NCI-H748 treated with DMSO at 0.1 percent for 48 hours (cell line): ENCODE measurements at regions not wholly inside any gene's neighbourhood (a gene's known extent, or its start where the extent isn't known, plus 50 kb on each side); places are given as distances from the start of the nearest gene placed in this dataset.

Source experiments
- DNase-seq: peaks from one replicate; lab custom pipeline; 2025; lab: John Stamatoyannopoulos, UW

DNA sequence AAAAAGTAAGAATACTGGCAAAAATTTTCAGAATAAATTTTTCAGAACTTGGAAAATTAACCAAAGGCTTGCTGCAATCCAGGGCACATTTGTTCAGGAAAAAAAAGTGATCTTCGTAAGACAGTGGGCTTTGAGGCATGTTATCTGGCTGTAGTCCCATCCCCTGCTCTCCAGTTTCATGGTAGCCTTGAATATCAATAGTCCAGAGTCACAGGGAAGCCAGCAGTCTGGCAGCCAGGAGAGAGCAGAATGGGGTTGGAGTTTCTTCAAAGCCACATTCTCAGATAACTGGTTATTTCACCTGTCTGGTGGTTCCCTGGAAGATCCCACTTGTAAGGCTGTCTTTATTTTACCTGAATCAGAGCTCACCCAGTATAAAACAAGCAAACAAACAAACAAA is 669.3 kb downstream of the MATN1 start:
- no peak for DNase-seq

DNA sequence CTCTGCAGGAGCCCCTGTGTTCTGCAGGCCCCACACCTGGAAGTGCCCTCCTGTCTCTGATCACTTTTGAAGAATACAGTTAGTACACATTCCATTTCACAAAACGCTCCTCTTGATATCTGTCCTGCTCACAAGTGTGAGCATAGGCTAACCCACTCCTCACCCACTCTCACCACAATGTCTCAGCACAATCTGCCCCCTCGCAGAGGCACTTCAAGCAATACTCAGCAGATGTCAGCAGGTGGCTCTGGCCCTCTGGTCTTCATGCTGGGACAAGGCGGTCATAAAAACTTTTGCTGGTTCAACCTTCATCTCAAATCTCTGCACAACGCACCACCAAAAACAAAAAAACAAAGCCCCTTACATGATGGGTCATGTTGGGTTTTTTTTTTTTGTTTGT is 671.2 kb downstream of the MATN1 start:
- DNase-seq = no peak

DNA sequence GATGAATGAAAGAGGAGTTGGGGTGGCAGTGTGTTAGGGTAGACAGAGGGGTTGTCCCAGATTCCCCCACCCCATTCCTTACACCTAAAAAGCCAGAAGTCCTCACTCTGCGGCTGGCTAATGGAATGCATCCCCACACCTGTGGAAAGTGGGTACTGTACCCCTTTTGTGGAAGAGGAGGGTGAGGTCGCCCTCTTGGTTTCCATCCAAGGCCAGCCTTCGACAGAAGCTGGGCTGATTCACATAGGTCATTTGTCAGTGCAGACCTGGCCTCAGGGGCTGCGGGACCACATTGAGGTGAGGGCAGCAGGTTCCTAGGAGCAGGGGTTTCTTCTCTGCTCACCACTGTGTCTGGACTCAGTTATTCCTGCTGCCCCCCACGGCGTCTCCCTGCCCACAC is 671.6 kb downstream of the MATN1 start:
- no peak for DNase-seq

DNA sequence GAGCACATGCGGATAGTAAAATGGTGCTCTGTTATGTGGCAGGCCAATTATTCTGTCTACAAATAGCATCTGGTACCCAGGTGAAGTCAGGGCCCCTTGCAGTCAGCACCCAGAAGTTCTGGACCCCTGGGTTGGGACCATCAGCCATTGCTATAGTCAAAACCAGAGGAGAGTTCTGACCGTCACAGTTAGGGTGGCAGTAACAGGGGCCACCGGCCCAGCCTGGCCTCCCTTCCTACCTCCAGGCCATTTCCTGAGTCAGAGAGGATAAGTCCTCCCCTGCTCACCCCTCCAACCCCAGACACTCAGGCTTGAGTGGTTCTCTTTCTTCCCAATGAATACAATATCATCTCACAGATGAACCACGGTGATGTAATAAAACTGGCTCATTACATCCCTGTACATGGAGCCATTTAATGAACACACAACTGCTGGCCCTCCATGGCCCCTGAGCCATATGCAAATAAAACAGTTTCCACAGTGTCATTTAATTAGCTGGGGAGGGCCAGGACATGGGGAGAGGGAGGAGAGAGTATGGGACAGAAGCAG is 673.6 kb downstream of the MATN1 start:
- DNase-seq = no peak

DNA sequence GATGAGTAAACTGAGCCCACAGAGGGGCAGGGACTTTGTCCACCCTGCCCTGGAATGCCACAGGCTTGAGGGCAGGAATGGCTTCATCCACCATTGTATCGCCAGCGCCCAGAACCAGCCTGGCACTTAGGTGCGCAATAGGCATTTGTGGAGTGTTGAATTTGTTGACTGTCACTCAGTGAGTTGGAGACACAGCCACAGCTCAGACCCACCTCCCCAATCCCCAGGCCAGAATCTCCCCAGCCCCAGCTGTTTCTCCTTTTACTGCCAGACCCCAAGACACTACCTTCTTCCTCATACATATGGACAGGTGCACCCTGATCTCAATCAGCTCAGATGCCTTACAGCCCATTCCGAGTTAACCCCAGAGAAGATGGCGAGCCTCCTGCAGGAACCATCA is 674.5 kb downstream of the MATN1 start:
- DNase-seq = no peak

DNA sequence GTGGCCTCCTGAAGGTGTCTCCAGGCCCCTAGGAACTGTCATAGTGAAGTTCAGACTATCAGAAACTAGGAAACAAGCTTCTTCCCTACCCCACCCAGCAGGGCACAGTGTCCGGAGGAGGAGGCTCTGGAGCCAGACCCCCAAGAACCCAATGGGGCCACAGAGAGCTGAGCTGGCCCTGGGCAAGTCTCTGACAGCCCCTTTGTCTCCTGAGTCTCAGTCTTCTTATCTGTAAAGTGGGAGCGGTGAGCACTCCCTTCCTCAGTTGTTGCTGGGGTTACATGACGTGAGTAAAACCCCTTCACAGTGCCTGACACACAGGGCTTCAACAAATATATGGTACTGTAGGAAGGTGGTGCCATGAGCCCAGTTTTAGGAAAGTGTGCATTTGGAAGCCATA is 675.8 kb downstream of the MATN1 start:
- no peak for DNase-seq

DNA sequence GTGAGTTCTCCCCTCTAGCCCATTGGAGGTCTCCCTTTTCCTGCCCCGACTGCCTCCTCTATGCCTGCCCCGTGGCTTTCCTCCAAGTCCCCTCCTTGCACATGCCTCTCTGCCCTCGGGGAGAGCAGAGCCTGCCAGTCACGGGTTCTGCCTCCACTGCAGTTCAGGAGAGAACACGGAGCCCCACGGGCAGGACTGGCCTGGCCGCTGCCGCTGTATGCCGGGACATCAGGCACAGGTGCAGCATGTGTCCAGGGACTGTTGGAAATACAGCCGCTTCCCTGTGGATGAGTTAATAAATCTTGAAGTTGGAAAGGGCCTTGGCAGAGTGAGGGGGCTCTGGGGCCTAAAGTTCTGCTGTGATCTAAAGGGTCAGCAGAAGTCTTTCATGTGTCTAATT is 676.6 kb downstream of the MATN1 start:
- DNase-seq = no peak

DNA sequence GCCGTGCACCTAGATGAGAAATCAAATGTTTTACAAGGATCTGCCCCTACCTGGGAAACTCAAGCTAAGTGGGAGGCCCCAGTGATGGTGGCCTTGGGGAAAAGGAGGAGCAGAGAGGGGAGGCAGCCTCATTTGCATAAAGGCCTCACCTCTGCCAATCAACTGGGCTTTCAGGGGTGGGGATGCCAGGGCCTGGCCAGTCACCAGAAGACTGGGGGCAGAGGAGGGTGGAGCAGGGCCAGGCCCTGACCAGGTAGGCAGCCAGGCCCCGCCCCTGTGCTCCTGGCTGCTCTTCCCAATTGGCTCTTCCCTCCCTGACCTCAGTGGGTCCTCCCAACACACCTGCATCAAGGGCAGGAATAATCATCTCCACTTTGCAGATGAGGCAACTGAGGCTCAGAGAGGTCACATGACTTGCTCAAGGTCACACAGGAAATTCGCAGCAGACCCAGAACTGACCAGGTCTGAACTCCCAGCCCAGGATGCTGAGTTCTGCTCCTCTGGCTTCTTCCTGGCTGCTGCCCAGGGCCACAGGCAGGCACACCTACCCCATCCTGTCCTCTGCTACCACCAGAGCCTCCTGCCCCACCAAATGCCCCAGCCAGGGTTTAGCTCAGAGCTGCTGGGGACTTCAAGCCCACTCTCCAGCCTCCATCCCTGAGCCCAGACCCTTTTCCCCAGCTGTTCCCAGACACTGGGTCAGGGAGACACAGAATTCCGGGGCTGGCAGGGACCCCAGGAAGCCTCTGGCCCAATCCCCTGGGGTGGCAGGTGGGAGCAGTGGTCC is 677.9 kb downstream of the MATN1 start:
- no peak for DNase-seq

DNA sequence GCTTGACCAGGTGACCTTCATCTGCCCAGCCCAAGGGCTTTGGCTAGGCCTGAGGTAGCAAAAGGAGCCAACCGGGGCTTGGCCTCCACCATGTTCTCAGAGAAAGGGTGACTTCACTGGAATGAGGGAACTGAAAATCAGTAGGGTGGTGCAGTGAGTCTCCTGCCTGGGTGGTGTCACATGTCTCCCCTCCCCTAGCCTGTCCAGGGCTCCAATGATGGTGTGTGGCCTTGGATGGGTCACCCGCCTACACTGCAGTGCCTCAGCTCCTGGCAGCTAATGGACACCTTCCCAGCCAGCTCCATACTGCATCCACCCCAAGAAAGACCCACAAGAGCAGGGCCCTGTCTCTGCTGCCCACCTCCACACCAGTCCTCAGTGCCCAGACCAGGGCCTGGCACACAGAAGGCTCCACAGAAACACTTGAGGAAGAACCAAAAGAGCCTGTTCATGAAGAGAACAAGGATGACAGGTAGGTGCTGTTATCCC is 678.7 kb downstream of the MATN1 start:
- DNase-seq = no peak

DNA sequence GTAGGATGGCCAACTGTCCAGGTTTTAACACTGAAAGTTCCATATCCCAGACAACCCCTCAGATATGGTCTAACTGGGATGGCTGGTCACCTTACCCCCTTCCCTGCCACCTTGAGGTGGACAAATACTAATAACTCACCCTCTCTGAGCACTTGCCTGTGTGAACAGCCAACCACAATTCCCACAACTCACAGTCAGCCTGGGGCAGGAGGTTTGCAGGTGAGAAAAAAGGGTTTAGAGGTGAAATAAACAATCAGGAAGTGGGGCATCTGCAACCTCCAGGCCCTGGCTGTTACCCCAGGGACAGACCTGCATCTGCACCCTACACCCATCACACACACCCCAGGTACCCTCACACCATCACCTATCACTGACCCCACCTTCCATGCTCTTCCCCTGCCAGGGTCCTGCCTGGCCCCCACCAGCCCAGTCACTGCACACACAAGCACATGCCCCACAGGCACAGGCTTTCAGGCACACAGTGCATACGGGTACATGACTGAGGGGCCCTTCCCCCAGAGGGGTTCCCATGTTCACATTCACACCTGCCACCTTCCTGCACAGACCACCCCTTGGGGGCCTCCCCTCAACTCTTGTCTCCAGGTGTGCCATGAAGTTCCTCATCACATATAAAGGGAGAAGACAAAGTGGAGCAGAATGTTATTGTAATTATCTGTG is 679.5 kb downstream of the MATN1 start:
- no peak for DNase-seq

DNA sequence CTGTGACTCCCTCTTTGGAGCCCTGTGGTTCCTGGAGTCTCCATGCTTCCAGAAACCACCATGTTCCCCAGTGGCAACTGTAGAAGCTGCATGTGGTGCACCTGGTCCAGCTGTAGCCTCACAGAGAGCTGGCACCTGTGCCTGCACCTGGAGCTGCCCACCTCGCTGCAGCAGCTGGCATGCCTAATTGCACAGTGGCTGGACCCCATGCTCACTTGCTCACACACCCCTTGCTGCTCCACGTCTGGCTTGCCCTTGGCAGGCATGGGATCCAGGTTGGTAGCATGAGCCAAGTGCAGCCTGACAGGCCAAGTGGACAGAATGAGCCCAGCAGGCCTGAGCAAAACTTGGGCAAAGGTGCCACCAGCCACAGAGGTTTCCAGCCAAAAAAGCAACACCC is 680.1 kb downstream of the MATN1 start:
- no peak for DNase-seq

DNA sequence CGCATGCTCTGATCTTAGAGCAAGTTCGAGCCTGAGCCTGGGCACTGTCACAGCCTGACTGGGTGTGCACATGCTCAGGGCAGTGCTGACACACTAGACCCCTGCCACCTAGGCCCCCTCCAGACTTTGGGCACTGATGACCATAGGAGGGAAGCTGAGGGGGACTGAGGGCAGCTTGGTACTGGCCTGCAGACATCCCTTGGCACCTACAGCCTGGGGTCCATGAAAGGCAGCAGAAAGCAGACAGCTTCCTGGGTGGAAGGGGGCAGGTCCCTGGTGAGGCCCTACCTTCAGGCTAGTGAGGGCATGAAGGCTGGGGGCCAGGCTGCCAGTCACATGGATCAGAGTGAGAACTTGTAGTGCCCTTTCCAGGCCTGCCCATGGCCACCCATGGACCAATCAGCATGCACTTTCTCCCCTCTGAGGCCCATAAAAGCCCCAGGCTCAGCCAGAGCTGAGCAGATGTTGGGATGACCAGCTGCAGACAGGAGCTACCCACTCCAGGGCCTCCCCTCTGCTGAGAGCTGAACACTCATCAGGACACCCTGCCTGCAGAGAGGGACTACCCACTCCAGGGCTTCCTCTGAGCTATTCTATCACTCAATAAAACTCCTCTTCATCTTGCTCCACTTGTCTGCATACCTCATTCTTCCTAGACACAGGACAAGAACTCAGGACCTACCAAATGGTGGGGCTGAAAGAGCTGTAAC is 680.8 kb downstream of the MATN1 start:
- DNase-seq = no peak

DNA sequence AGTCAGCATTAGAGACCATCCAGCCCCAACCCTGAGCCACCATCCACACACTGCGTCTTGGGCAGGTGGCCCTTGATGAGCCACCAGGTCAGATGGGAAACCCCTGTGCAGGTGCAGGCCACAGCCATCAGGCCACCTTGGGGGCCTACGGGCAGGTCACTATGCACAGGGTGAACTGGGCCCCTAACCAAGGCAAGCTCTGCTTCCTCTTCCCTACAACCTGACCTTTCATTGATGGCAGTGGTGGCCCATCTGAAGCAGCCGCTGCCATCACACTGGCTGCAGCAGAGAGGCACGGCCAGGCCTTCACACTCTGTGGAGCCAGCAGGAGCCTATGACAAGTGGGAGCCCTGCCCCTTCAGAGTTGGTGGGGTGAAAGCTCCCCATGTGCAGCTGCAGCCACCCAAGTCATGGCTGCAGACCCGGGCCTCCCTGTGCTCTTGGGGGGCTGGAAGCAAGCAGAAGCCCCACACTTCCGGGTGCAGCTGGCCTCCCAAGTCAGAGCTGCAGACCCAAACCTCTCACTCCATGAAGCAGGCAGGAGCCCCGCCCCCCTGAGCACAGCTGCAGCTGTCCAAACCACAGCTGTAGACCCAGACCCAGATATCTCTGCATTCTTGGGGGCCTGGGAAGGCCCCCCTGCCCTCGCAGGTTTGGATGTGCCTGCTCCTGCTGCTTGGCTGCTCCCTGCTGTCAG is 681.5 kb downstream of the MATN1 start:
- no peak for DNase-seq

DNA sequence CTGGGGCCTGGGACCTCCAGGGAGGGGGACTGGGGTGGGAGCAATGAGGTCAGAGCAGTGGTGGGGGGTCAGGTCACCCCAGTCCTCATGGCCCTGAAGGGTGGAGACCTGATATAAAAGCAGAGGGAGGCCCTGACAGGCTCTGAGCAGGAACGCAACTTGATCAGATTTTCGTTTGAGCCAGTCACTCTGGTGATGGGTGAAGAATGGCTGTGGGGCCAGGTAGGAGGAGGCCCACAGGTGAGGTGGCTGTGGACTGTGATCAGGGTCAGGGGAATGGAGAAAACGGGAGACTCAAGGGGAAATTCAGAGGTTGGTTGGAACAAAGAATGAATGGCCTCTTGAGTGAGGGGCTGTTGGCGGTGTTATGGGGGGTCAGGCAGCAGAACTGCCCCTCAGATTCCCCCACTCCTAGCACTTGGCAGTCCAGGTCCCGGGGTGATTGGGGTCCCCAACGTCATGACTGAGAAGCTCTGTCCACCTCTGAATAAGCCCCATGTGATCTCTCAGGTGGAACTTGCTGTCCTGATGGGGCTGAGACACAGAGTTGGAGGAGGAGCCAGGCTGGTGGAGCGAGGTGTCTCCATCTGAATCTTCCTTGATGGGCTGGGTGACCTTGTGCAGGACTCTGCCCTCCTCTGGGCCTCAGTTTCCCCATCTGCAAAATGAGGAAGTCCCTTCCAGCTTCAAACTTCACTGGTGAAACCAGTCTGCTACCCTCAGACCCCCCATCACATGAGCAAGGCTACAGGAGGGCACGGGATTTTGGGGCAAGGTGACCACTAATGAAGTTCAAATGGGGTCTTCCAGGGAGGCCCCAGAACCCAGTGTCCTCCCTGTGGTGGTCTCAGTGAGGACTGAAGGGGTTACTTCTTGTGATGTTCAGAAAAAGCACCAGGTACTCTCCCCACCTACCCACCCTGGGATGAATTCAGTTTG is 683.0 kb downstream of the MATN1 start:
- DNase-seq = no peak

DNA sequence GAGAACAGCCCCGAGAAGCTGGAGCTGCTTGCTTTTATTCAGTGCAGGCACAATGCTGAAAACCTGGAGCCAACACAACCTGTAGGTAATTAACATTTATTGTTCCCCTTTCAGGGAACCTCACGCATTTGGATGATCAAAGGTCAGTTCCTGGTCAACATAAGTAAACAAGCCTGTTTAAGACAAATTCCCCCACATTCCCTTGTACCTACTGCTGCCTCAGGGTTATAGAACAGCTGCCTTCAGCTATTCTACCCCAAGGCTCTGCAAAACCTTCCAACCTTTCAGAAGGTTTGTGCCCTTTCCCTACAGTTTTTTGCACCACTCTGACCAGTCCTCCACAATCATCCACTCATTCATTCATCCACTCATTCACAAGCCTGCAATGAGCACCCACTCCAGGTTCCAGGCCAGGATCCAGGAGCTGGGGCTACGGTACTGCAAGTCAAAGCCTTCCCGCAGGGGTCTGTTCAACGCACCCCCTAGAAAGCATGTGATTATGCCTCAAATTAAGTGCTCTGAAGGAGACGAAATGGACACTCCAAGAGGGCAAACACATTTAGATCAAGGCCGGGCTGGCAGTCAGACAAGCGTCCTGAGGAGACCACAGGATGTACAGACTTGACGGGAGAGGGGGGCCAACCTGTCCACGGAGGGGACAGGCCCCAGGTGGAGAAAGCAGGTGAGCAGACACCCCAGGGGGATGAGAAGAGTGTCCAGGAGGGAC is 683.9 kb downstream of the MATN1 start:
- no peak for DNase-seq

DNA sequence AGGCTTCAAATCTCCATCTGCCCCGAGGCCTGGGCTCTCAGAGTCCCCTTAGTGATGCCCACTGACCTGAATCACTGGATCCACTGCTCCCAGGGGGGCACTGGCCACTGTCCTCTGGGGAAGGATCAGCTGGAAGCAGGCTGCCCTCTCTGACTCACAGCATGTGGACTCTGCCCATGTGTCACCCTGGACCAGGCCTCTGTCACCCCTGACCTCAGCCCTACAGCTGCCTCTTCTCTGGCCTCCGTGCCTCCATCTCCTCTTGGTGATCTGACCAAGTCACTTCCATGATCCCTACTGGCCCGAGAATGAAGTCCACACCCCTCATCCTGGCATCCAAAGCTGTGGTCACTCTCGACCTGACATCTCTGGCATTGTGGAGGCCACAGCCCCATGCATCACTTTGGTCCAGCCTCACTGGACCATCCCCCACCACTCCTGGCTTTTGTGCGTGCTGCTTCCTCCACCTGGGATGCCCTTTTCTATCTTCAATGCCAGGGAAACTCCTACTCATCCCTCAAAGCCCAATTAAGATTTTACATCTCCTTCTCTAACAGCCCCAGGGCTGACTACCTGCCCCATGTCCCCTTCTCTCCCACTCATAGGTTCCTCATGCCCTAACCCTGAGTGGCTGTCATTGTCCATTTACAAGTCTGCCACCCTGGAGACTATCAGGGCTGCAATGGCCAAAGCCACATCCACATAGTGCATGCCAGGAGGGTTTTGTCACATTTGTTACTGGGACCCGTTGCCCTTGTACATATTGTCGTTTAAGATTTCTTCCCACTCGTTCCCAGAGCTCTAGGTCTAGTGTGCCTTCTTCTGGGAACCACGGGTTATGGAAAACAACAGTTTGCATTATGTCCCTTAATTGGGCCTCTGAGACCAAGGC is 685.0 kb downstream of the MATN1 start:
- DNase-seq = no peak

DNA sequence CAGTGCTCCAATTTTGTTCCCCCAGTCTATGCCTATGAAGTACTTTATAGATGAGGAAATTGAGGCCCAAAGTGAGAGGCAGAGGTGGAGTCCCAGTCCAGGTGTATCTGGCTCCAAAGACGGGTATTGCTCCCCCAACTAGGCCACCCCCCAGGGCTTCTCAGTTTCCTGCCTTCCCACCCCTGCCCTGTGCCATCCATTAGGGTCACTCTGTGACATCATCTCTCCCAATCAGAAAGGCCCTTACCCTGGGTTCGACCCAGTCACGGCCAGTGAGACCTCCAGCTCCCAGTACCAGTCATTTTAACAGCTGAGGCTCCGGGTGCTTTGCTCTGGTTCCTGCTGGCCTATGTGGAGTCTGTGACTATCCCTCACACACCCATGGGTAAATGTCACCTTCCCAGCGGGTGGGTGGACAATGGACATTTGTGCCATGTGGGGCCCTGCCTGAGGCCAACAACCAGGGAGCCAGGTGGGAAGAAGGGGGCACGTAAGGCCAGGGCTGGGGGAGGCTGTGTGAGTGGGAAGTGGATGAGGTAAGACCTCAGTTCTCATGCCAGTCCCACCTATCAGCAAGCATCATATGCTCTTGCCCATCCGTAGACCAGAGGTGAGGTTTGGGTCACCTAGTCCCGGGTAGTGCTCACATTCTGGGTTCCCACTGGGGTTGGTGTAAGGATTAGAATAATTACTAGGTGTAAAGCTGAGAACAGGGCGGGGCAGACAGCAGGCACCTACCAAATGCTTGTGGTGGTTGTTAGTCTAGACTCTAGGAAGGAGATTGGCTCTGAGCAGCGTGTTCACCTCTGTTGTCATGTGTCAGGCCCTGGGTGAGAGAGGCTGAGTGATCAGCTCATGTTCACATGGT is 685.9 kb downstream of the MATN1 start:
- no peak for DNase-seq

DNA sequence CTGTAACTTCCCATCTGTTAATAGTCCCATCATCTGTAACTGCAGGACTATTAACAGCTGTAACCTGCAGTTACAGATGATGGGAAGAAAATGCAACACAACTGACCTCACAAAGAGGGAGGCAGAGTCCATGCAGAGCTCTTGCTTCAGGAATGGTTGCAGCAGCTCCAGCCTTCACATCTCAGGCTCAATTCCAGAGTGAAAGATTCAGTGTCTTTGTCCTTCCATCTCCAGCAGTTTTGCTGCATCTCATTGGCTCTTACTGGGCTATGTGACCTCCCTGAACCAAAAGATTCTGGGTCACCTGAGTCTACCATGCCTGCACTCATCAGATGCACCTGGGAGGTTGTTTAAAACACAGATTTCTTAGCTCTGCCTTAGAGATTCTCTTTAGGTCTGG is 686.7 kb downstream of the MATN1 start:
- no peak for DNase-seq
